ENCODE measurements at regions not wholly inside any gene's neighbourhood (a gene's known extent, or its start where the extent isn't known, plus 50 kb on each side); places are given as distances from the start of the nearest gene placed in this dataset.

- TF ChIP-seq POLR2A (IDR thresholded peaks at IDR 0.05) = no peak
- TF ChIP-seq, protein P1, sequence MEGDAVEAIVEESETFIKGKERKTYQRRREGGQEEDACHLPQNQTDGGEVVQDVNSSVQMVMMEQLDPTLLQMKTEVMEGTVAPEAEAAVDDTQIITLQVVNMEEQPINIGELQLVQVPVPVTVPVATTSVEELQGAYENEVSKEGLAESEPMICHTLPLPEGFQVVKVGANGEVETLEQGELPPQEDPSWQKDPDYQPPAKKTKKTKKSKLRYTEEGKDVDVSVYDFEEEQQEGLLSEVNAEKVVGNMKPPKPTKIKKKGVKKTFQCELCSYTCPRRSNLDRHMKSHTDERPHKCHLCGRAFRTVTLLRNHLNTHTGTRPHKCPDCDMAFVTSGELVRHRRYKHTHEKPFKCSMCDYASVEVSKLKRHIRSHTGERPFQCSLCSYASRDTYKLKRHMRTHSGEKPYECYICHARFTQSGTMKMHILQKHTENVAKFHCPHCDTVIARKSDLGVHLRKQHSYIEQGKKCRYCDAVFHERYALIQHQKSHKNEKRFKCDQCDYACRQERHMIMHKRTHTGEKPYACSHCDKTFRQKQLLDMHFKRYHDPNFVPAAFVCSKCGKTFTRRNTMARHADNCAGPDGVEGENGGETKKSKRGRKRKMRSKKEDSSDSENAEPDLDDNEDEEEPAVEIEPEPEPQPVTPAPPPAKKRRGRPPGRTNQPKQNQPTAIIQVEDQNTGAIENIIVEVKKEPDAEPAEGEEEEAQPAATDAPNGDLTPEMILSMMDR (IDR thresholded peaks at IDR 0.05) = no peak
Measured at GRCh38 chr20:10800288-10800687, 126.5 kb upstream of the JAG1 start.

All from uterus (tissue), 2 donors.